Endothelial cell of umbilical vein (primary cell): ENCODE measurements at regions not wholly inside any gene's neighbourhood (a gene's known extent, or its start where the extent isn't known, plus 50 kb on each side); places are given as distances from the start of the nearest gene placed in this dataset.

ENCODE experiments used
- BruUV-seq: library from RNA; stranded (reverse); fragments of 400-500 nt; replicated peaks from 2 replicates; lab custom pipeline; 2021; lab: Mats Ljungman, UMichigan
- CTCF ChIA-PET: fragments of 300-600, 350-600 bp; sonication (Branson Sonifier 250); formaldehyde crosslinking; loops from one replicate; lab custom pipeline; 2021; ENCODE audit warnings: antibody characterized with exemption, inconsistent platforms; lab: Charles Lee
- POLR2A ChIA-PET: fragments of 300-600, 350-600 bp; sonication (Branson Sonifier 250); formaldehyde crosslinking; loops from one replicate; lab custom pipeline; 2021; ENCODE audit warnings: antibody characterized with exemption, inconsistent platforms; lab: Charles Lee
- DNase-seq: peaks from one replicate; pipeline ENCODE4 v3.0.0-alpha.2; 2011; ENCODE audit warnings: low read depth, low spot score
- FAIRE-seq: peaks from 2 replicates; lab custom pipeline; 2011; peaks lifted over from hg19 to GRCh38; lab: Jason Lieb, UNC
- H2AFZ ChIP-seq: 2 replicates; pipeline ENCODE4 v1.6.0; 2012; ENCODE audit warnings: low read depth, low read length, control low read depth, inconsistent platforms
- H3K27ac ChIP-seq: 2 replicates; pipeline ENCODE4 v1.5.1; 2011; ENCODE audit warnings: low read depth, mild to moderate bottlenecking, control low read depth, low read length, moderate library complexity; ENCODE audit not compliant: insufficient read depth
- H3K27me3 ChIP-seq, 2 experiments: 2 replicates each; pipeline versions ENCODE4 v1.6.0 to v1.6.1; 2011; ENCODE audit warnings: low read length in 2 of 2, mixed read lengths in 1 of 2; ENCODE audit not compliant: control insufficient read depth in 2 of 2, insufficient read depth in 2 of 2
- H3K36me3 ChIP-seq, 2 experiments: 2 replicates in 1 of 2; 3 replicates in 1 of 2; pipeline ENCODE4 v1.5.1; 2011; ENCODE audit warnings: low read length in 2 of 2, mild to moderate bottlenecking in 1 of 2, moderate library complexity in 1 of 2; ENCODE audit not compliant: control insufficient read depth in 2 of 2, insufficient read depth in 2 of 2; ENCODE audit errors: extremely low read depth in 1 of 2
- H3K4me1 ChIP-seq: 3 replicates; pipeline ENCODE4 v1.5.1; 2011; ENCODE audit warnings: mild to moderate bottlenecking, low read length; ENCODE audit not compliant: control insufficient read depth, insufficient read depth; ENCODE audit errors: extremely low read depth
- H3K4me2 ChIP-seq: 2 replicates; pipeline ENCODE4 v1.6.1; 2011; ENCODE audit warnings: low read length, control low read depth, mixed read lengths; ENCODE audit not compliant: insufficient read depth
- H3K4me3 ChIP-seq, 3 experiments: fragments of 200-600 bp in 1 of 3; sonication (generic), shearing (Covaris generic) in 1 of 3; replicated peaks in 1 of 3; 2 replicates each; pipeline ENCODE4 v1.5.1; 2011 to 2016; ENCODE audit warnings: control low read depth in 3 of 3, low read length in 3 of 3, mild to moderate bottlenecking in 2 of 3, inconsistent platforms in 1 of 3, low read depth in 1 of 3, moderate library complexity in 1 of 3; ENCODE audit not compliant: insufficient read depth in 1 of 3
- H3K79me2 ChIP-seq: 2 replicates; pipeline ENCODE4 v1.6.0; 2012; ENCODE audit warnings: low read length, inconsistent platforms; ENCODE audit not compliant: control insufficient read depth, insufficient read depth
- H3K9ac ChIP-seq: replicated peaks from 2 replicates; pipeline ENCODE3; 2011; ENCODE audit warnings: low read length, control low read depth; ENCODE audit not compliant: insufficient read depth; ENCODE audit errors: extremely low read depth
- H3K9me1 ChIP-seq: replicated peaks from 3 replicates; pipeline ENCODE4 v1.6.0; 2011; ENCODE audit warnings: mild to moderate bottlenecking, low read length; ENCODE audit not compliant: control insufficient read depth, insufficient read depth; ENCODE audit errors: extremely low read depth
- H3K9me3 ChIP-seq: replicated peaks from 2 replicates; pipeline ENCODE4 v1.5.1; 2012; ENCODE audit warnings: low read length, inconsistent platforms; ENCODE audit not compliant: control insufficient read depth, insufficient read depth
- H4K20me1 ChIP-seq: replicated peaks from 2 replicates; pipeline ENCODE3; 2011; ENCODE audit warnings: mild to moderate bottlenecking, low read length; ENCODE audit not compliant: control insufficient read depth, insufficient read depth; ENCODE audit errors: extremely low read depth
- CTCF ChIP-seq, 2 donors: IDR thresholded peaks; 1 replicate in 1 of 2; 2 replicates in 1 of 2; pipeline ENCODE4 v1.5.1; 2011; ENCODE audit warnings: low read length in 2 of 2, mild to moderate bottlenecking in 2 of 2, moderate library complexity in 2 of 2, control low read depth in 1 of 2, inconsistent platforms in 1 of 2, low read depth in 1 of 2; ENCODE audit not compliant: insufficient read depth in 1 of 2; ENCODE audit errors: extremely low read depth in 1 of 2
- EZH2 ChIP-seq: IDR thresholded peaks from 2 replicates; pipeline ENCODE4 v1.6.1; 2012; ENCODE audit warnings: borderline replicate concordance, low read depth, mild to moderate bottlenecking, moderate library complexity, low read length, inconsistent platforms; ENCODE audit not compliant: severe bottlenecking
- FOS ChIP-seq: IDR thresholded peaks from 2 replicates; pipeline ENCODE4 v1.6.1; 2011; ENCODE audit warnings: mild to moderate bottlenecking, low read length, moderate library complexity, borderline replicate concordance; ENCODE audit not compliant: insufficient read depth
- GATA2 ChIP-seq: IDR thresholded peaks from 2 replicates; pipeline ENCODE4 v1.7.0; 2011; ENCODE audit warnings: low read depth, mild to moderate bottlenecking, moderate library complexity, mixed read lengths, low read length; ENCODE audit not compliant: insufficient read length, insufficient read depth
- JUN ChIP-seq: IDR thresholded peaks from 2 replicates; pipeline ENCODE4 v1.6.1; 2011; ENCODE audit warnings: borderline replicate concordance, low read depth; ENCODE audit not compliant: insufficient read length, insufficient read depth
- MAX ChIP-seq: IDR thresholded peaks from 2 replicates; pipeline ENCODE4 v1.6.1; 2011; ENCODE audit not compliant: insufficient read depth, insufficient read length
- MYC ChIP-seq: IDR thresholded peaks from one replicate; pipeline ENCODE4 v1.6.1; 2011; ENCODE audit warnings: mild to moderate bottlenecking, low read depth, low read length
- POLR2A ChIP-seq: IDR thresholded peaks from 2 replicates; pipeline ENCODE4 v1.6.1; 2012; ENCODE audit warnings: low read depth, mild to moderate bottlenecking, control low read depth, low read length
- POLR2AphosphoS5 ChIP-seq: IDR thresholded peaks from 2 replicates; pipeline ENCODE4 v1.6.1; 2012; ENCODE audit warnings: low read depth, mild to moderate bottlenecking, control low read depth, low read length, moderate library complexity; ENCODE audit not compliant: insufficient read depth
- dilution Hi-C: fragments of 300-500 bp; cut with MboI; formaldehyde crosslinking; loops from one replicate; pipeline ENCODE4 v1.15.0; 2019; ENCODE audit warnings: low sequenced_read_pairs; ENCODE audit not compliant: extremely low pct_ligation_motif_present
- intact Hi-C: fragments of 100-400 bp; cut with micrococcal nuclease; formaldehyde crosslinking; loops from one replicate; pipeline ENCODE4 v1.10.0; 2022

DNA sequence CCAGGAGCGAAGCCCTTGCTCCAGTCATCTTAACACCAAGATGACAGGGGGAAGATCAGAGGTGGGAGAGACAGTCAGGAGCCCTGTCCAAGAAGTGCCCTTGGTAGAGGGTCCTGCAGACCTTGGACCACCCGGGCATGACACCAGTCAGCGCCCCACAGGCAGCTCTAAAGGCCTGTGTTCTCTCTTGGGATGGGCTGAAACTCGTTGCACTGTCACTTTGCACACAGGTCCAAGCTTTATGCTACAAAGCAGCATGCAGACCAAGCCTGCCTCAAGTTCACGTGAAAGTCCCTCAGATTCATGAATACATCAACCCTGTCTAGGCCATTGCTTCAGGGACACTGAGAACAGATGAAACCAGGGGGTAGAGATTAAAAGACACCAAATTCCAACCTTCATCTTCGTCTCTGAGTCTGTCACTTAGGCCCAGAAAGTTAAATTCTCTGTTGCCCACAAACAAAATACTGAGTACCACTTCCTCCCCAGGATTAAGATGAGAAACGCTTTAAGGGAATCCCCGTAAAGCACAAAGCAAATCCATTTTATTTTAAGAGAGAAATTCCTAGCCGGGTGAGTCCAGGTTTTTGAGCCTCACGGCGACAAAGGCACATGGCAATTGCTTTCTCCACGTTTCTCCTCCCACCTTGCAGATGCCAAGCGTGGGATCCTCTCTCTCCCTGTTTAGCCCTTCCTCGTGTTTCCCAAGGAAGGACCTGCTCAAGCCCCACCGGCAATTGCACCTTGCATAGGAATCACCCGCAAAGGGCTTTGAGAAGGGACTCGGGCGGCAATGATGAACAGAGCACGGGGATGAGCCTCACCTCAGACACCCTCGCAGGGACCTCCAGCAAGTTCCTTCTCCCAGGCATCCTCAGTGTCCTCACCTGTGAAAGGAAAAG, 75.0 kb upstream of the ID2 start:
- intact Hi-C loops = no loop called here
- H3K27ac ChIP-seq = no peak overlapping the region
- no peaks in the 10 kb centered on the region for H4K20me1 ChIP-seq
- ChIA-PET POLR2A (no interaction called here), CTCF (no interaction called here)
- H2AFZ ChIP-seq = no peak overlapping the region
- H3K4me1 ChIP-seq = no peaks in the 10 kb centered on the region
- H3K9ac ChIP-seq = no peak overlapping the region
- dilution Hi-C loops = no loop called here
- no peak overlapping the region for H3K4me2 ChIP-seq
- H3K4me3 ChIP-seq = no peak overlapping the region
- BruUV-seq = no TSS peak
- no peaks in the 10 kb centered on the region for H3K79me2 ChIP-seq
- TF ChIP-seq GATA2 (no peak), CTCF (IDR thresholded peaks at IDR 0.05; ENCODE audit: extremely low read depth in 1 of 2, insufficient read depth in 1 of 2, low read depth in 1 of 2, low read length in 2 of 2) (no peak), EZH2 (no peak), FOS (no peak), POLR2A (no peak), JUN (no peak), MYC (no peak), MAX (no peak), POLR2AphosphoS5 (no peak)
- FAIRE-seq (no peak), DNase-seq (no peak)
- no peaks in the 10 kb centered on the region for H3K9me3 ChIP-seq
- H3K27me3 ChIP-seq = no peaks in the 10 kb centered on the region
- no peaks in the 10 kb centered on the region for H3K36me3 ChIP-seq
- H3K9me1 ChIP-seq = no peaks in the 10 kb centered on the region
